GM19239 (cell line): ENCODE measurements at regions not wholly inside any gene's neighbourhood (a gene's known extent, or its start where the extent isn't known, plus 50 kb on each side); places are given as distances from the start of the nearest gene placed in this dataset.
"Not testable (repeated sequence)": the region's sequence is repeated elsewhere in the genome, so short reads cannot be mapped to it uniquely, and the experiment has no call there.

ENCODE experiments used
- DNase-seq: peaks from one replicate; pipeline ENCODE4 v3.0.0; 2011; ENCODE audit warnings: low spot score; ENCODE audit not compliant: insufficient read length
- FAIRE-seq: peaks from 2 replicates; lab custom pipeline; 2011; peaks lifted over from hg19 to GRCh38; lab: Jason Lieb, UNC

GRCh38 chr2:156017341-156017885 lies 315.1 kb downstream of the NR4A2 start:
- DNase-seq = no peak
- no peak for FAIRE-seq

GRCh38 chr2:156009293-156009692 lies 323.2 kb downstream of the NR4A2 start:
- no peak for DNase-seq
- FAIRE-seq = no peak

GRCh38 chr2:156006721-156007618 lies 325.6 kb downstream of the NR4A2 start:
- DNase-seq (no peak), FAIRE-seq (no peak)

- DNase-seq = no peak
- no peak for FAIRE-seq
These were observed 326.4 kb downstream of the NR4A2 start for GRCh38 chr2:156005999-156006712.

- FAIRE-seq = no peak
These were observed 327.0 kb downstream of the NR4A2 start for GRCh38 chr2:156005531-156005930.

GRCh38 chr2:156004459-156004858 lies 328.1 kb downstream of the NR4A2 start:
- no peak for FAIRE-seq

More at GRCh38 chr2:156005531-156005930, 327.0 kb downstream of the NR4A2 start:
- DNase-seq = no peak

GRCh38 chr2:156003780-156004179 lies 328.7 kb downstream of the NR4A2 start:
- no peak for DNase-seq
- no peak for FAIRE-seq

More at GRCh38 chr2:156004459-156004858, 328.1 kb downstream of the NR4A2 start:
- DNase-seq = no peak

- FAIRE-seq (no peak), DNase-seq (no peak)
These were observed 330.7 kb downstream of the NR4A2 start for GRCh38 chr2:156001851-156002250.

- FAIRE-seq (no peak), DNase-seq (no peak)
These were observed 335.0 kb downstream of the NR4A2 start for GRCh38 chr2:155997538-155997937.

GRCh38 chr2:155994315-155994714 lies 338.2 kb downstream of the NR4A2 start:
- no peak for FAIRE-seq

GRCh38 chr2:155983845-155984244 lies 348.7 kb downstream of the NR4A2 start:
- DNase-seq = no peak
- FAIRE-seq = no peak

More at GRCh38 chr2:155994315-155994714, 338.2 kb downstream of the NR4A2 start:
- DNase-seq = no peak

- DNase-seq (no peak), FAIRE-seq (no peak)
These were observed 350.4 kb downstream of the NR4A2 start for GRCh38 chr2:155982135-155982534.

- no peak for DNase-seq
- no peak for FAIRE-seq
These were observed 351.5 kb downstream of the NR4A2 start for GRCh38 chr2:155980941-155981560.

GRCh38 chr2:155975734-155976133 lies 356.8 kb downstream of the NR4A2 start:
- DNase-seq = no peak
- FAIRE-seq = no peak

- DNase-seq (no peak), FAIRE-seq (no peak)
These were observed 359.6 kb downstream of the NR4A2 start for GRCh38 chr2:155972916-155973315.

- not testable (repeated sequence) for DNase-seq, FAIRE-seq
These were observed 366.5 kb downstream of the NR4A2 start for GRCh38 chr2:155966064-155966471.

- DNase-seq (no peak), FAIRE-seq (no peak)
These were observed 367.0 kb downstream of the NR4A2 start for GRCh38 chr2:155965415-155966063.

- DNase-seq = no peak
- FAIRE-seq = no peak
These were observed 370.9 kb downstream of the NR4A2 start for GRCh38 chr2:155961641-155962040.

- DNase-seq (no peak), FAIRE-seq (no peak)
These were observed 373.7 kb downstream of the NR4A2 start for GRCh38 chr2:155958834-155959233.

- FAIRE-seq = no peak
These were observed 385.5 kb downstream of the NR4A2 start for GRCh38 chr2:155947069-155947468.

More at GRCh38 chr2:155947069-155947468, 385.5 kb downstream of the NR4A2 start:
- no peak for DNase-seq
